Superior temporal gyrus (tissue), 1 donor: ENCODE measurements at regions not wholly inside any gene's neighbourhood (a gene's known extent, or its start where the extent isn't known, plus 50 kb on each side); places are given as distances from the start of the nearest gene placed in this dataset.
"Not testable (repeated sequence)": the region's sequence is repeated elsewhere in the genome, so short reads cannot be mapped to it uniquely, and the experiment has no call there.

Experiments
- DNase-seq: peaks from one replicate; pipeline ENCODE4 v3.0.0-alpha.2; 2016; ENCODE audit errors: extremely low spot score

DNA sequence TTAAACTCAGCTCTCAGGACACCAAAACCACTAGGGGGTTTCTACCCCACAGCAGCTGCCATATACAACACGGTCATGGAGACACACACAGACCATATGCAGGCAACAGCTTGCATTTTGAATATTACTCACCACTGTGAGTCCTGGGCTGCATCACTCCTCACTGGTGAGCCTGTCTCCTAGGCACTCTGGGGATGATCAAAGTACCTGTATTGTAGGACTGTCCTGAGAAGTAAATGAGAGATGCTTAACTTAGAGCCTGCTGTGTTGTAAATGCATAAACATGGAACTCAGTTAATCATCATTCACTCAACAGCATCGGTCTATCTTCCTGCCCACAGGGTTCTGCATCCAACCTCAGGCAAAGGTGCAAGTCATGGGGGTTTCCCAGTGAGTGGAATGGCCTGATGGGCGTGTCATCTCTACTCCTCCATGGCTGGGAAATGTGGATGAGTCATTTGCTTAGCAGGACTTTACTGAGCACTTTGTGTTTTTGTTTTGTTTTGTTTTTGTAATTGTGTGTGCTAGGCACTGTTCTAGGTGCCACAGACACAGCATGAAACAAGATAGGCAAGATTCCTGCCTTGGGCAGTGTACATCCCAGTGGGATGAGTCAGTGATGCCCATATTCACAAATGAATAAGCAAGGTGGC lies 1141.2 kb upstream of the TMEM132C start:
- no peak for DNase-seq

DNA sequence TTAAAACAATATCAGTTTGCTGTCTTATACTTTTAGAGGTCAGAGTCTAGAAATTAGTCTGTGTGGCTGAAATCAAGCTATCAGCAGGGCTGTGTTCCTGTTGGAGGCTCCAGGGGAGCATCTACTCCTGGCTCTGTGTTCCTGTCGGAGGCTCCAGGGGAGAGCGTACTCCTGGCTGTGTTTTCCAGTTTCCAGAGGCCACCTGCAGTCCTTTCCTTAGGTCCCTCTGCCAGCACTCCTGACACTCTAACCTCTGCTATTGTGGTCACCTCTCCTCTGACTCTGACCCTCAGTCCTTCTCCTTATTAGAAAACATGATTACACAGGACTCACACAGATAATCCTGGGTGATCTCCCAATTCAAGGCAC lies 1140.7 kb upstream of the TMEM132C start:
- DNase-seq = no peak

DNA sequence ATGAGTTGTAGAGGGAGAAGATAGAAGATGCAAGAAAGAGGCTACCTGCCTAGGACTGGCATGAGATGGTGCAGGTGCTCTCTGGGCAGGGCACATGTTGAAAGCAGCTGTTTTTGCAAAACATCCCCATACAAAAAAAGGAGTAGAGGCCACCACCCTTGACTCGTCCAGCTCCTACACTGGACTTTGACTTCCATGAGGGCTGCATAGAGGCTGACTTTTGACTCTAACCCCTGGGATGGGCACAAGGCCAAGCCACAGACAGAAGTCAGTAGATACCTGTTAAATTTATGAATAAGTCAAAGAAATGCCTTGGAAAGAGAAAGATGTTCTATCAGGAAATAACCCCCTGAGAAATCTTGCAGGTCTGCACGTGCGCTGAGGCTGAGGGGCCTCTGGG lies 1139.1 kb upstream of the TMEM132C start:
- no peak for DNase-seq

DNA sequence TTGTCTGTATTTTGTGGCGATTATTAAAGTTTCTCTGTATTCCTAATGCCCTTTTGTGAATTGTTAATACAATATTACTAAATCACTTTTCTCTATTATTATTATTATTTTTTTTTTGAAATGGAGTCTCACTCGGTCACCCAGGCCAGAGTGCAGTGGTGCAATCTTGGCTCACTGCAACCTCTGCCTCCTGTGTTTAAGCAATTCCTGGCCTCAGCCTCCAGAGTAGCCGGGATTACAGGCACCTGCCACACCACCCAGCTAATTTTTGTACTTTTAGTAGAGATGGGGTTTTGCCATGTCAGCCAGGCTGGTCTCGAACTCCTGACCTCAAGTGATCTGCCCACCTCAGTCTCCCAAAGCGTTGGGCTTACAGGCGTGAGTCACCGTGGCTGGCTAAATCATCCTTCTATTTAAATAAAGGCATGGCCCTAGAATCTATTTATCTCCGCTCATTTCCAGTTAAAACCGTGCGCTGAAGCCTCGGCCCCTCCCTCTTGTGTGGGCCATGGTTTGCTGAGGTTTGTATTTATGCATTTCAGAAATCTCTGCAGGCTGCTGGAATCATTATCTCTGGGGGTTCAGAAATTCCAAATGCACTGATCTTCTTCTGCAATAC lies 1136.4 kb upstream of the TMEM132C start:
- no peak for DNase-seq

DNA sequence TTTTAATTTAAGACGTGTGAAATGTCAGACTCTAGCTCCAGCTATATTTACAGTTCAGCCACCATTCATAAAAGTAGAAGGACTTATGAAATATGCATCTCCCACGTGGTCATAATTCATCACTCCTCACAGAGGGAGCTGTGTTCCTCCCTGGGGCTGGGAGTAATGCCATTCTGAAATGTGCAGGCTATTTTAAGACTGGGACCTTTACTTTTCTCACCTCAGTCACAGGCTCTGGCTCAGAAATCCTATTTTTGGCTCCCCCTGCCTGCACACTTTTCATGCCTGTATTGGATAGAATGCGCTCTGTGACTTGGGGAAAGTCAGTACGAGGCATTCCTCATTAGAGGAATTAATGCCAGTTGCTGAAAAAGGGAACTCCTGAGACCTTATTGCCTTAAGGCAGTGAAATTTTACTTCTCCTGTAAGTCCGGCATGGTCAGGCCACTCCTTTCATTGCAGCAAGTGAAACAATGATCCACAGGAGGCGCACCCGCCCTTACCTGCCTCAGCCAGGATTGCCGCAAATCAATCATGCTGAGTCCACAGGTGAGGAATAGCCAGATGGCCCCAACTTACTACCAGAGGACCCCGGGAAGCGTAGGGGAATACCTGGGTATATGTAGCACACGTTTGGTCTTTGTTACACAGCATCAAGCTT lies 1133.2 kb upstream of the TMEM132C start:
- DNase-seq = no peak

DNA sequence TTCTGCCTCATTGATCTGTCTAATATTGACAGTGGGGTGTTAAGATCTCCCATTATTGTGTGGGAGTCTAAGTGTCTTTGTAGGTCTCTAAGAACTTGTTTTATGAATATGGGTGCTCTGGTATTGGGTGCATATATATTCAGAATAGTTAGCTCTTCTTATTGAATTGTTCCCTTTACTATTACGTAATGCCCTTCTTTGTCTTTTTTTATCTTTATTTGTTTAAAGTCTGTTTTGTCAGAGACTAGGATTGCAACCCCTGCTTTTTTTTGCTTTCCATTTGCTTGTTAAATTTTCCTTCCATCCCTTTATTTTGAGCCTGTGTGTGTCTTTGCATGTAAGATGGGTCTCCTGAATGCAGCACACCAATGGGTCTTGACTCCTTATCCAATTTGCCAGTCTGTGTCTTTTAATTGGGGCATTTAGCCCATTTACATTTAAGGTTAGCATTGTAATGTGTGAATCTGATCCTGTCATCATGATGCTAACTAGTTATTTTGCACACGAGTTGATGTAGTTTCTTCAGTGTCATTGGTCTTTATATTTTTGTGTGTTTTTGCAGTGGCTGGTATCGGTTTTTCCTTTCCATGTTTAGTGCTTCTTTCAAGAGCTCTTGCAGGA lies 1126.0 kb upstream of the TMEM132C start:
- not testable (repeated sequence) for DNase-seq

DNA sequence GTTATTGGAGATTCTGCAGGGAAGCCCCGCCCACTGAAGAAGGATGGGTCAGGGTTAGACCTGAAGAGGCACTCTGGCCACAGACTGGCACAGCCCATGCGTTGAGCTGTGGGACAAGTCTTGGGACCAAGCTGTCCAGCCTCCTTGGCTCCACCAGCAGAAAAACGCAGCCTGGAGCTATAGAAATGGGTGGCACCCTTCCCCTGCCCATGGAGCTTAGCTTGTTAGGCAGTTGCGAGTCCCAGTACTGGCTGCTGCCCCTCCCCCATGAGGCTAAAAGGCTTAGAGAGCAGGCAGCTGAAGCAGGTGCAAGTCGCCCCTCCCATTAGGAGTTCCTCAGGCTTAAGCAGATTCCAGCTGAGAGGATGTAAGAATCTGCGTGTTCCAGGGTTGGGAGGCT lies 1124.0 kb upstream of the TMEM132C start:
- no peak for DNase-seq

DNA sequence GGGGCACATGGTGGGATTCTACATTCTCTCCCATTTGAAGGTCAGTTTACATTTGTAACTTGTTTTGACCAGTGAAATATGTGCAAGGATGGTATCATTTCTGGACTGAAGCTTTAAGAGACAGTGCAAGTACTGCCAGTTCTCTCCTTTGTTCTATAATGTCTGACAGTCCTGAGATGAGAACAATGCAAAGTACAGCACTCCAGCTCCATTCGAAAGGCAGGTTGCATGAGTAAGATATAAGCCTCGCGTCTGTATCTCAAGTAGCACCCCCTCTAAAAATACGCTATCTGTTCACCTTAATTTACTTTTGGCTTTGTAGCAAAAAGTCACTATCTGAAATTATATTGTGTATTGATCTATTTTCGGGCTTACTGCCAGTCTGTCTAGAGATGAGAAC lies 1122.2 kb upstream of the TMEM132C start:
- DNase-seq = no peak

DNA sequence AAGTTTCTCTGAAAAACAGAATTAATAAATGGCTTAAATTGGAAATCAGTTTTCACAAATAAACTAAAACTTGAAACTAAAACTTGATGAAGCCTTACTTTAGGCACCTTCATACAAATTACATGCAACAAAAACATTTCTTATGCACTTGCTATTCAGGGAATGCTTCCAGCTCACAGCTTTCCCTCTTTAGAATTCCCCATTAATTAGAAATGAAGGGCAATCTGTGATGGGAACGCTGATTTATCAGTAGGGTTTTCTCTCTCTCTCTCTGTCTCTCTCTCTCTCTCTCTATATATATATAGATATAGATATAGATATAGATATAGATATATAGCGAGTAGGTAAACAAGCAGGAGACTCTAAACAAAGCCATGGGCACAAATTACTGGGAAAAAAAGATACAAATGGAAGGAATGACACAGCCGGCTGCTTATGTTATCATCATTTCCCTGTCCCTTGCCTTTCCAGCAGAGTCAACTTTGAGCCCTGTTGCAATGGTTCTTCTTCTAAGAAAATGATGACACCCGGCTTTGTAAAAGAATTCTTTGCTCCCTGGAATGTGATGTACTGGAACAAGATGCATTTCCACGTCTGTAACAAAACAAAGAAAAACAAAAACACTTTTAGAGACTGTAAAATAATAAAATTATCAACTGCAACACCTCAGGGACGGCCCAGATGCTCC lies 1121.6 kb upstream of the TMEM132C start:
- peak; percentile 59 for DNase-seq

DNA sequence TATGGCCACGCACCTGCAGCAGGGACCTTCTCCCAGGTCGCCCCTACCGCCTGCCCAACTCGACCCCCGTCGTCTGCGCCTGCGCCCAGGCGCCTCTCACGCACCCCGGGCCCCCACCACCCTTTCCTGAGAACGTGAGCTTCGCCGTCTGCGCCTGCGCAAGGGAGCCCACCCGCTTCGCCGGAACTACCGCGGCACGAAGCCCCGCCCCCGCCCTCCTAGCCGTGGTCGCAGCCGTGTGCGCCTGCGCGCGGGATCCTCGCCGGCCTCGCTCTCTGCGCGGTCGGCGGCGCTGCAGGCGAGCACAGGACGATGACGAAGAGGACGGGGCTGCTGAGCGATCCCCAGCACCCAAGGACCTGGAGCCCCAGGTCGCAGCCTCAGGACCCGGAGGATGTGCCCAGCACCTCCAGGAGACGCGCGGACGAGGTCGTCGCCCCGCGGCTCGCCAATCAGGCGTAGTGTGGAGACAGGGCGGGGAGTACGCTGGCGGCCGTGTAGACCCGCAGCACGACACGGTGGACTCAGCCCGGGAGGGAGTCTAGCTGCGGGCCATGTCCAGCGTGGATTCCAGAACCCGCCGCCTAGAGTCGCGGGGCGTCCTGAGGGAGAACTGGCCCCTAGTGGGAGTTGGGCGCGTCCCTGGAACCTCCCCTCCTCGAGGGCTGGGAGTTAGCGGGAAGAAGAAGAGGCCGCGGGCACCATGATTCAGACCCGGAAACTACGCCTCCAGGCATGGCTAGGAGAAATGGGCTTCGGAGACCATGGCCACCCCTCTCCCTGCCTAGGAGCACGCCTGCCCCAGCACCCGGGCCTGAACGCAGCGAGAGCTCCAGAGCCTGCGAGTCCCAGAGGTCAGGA lies 1120.8 kb upstream of the TMEM132C start:
- peak; percentile 73 for DNase-seq

DNA sequence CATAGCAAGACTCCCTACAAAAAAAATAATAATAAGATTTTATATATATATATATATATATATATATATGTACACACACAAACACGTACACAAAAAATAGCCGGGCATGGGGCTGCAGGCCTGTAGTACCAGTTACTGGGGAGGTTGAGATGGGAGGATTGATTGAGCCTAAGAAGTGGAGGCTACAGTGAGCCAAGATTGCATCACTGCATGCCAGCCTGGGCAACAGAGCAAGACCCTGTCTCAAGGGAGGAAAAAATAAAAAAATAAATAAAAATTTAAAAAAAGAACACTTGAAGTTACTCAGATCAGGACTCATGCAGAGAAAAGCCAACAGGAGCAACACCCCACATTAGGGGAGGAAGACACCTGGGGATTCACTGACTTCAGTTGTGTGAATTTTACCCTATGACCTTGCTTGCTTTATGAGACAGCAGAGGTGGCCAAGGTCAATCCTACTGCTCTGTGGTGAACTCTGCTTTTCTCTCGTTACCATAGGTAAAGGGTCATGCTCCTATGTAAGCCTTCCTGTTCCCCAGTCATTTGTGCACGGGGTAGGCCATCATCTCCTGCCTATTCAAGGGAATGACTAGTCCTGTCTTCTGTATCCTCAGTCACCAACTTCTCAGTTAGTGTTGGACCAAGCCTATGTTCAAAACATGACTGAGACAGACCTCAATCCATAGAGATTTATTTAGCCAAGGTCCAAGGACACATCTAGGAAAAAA lies 1119.8 kb upstream of the TMEM132C start:
- no peak for DNase-seq

DNA sequence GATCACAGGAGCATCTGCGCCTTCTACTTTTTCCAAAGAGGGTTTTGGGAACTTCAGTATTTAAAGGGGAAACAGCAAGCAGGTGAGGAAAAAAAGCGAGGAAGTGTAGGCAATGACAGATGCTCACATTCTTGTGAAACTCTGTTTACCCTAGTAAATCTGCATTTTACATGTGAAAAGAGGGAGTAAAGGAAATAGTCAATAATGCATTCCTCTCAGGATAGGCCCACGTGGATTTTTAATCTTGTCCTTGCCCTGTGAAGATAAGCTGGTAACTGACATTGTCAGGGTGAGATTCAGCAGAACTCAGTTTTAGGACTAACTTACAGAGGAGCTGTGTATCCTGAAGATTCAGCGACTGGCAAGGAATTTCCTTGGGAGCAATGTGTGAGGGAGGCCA lies 1119.2 kb upstream of the TMEM132C start:
- no peak for DNase-seq

DNA sequence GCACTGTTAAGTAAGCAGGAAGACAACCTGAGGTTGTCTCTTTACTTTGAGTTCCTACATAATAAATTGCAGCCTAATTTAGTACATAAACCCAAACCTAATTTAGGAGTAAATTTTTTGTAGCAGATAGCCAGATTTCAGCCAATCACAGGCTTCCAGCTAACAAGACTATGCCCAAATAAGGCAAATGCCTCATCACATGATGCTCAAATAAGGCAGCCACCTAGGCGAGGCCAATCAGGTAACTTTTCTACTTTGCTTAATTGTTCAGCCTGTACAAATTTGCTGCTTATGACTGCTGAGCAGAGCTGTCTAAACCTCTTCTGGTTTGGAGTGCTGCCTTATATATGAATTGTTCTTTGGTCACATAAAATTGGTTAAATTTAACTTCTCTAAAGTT lies 1118.7 kb upstream of the TMEM132C start:
- no peak for DNase-seq

DNA sequence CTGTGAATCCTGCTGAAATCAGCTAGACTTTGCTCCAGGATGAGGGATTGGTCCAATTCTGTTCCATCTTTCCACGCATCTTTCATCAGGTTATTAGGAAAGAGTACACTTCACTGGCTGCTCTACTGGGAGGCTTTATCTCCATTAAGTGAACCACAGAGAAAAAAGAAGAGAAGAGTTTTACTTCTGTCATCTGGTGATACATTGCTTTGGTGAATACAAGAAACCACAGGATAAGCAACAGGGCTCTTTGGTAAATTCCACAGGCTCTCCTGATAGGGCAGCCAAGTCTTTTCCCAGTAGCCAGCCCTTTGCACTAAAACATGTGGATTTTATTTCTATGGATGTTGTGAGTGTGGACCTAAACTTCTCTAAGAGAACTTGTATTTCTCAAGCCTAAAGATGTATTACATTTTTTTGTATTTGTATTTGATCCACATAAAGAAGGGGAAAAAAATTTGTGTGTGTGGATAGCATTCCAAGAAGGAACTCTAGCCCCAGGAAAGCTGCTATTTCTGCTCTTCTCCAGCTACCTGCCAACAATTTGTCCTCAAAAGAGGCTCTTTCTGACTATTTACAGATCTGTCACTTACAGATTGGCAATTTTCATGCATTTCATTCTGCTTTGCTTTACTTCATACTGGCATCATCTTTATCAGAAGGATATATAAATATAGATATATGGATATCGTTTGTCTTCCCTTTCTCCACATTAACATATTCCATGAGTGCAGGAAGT lies 1117.6 kb upstream of the TMEM132C start:
- no peak for DNase-seq

DNA sequence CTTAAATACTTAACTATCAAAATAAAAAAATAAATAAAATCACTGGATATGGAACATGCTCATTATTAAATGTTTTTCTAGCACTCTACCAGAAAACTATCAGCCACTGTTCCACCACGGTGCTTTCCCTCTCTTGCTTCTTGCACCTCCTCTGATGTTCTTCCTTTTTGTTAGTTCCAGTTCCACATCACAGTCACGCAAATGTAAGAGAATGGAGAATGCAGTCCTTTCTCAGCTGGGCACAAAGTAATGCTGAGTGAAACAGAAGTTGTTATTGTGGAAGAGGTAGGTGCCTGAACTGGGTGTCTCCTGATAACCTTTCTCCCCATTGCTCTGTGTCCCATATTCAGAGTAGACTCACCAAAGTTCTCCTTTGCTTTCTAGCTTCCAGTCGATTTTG lies 1116.9 kb upstream of the TMEM132C start:
- DNase-seq = no peak

DNA sequence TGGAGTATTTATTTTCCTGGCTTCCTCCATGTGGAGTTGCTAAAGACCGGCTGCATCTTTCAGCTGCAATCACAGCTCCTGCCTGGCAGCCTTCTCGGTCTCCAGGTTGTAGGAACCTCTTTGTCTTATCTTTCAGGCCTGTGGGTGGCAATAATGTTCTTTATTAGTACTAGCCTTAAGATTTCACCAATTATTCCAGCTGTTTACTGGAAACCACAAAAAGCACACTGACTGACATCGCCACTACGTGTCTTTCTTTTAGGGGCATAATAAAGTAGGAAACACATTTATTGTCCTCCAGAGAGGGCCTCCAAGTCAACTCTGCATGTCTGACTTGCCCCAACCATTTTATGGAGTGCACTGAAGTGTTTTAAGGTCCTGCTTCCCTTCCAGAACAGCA lies 1116.5 kb upstream of the TMEM132C start:
- no peak for DNase-seq

DNA sequence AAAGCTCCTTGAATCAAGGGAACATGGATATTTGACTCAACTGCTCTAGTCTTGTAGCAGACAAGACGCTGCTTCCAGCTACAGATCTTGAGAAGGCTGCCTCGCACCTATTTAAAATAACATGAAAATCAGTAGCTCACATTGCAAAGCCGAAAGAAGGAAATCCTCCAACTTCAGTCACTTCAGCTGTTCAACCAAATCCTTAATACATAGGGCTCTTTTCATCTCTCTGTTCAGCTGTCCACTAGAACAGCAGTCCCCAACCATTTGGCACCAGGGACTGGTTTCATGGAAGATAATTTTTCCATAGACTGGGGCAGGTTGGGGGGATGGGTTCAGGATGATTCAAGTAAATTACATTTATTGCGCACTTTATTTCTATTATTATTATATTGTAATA lies 1116.0 kb upstream of the TMEM132C start:
- DNase-seq = no peak

DNA sequence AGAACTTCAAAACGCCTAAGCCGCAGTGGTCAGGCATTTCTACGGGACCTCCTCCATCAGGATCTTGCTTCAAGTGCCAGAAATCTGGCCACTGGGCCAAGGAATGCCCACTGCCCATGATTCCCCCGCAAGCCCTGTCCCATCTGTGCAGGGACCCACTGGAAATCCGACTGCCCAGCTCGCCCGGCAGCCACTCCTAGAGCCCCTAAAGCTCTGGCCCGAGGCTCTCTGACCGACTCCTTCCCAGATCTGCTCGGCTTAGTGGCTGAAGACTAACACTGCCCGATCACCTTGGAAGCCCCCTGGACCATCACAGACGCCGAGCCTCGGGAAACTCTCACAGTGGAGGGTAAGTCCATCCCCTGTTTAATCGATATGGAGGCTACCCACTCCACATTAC lies 1113.0 kb upstream of the TMEM132C start:
- DNase-seq = no peak

DNA sequence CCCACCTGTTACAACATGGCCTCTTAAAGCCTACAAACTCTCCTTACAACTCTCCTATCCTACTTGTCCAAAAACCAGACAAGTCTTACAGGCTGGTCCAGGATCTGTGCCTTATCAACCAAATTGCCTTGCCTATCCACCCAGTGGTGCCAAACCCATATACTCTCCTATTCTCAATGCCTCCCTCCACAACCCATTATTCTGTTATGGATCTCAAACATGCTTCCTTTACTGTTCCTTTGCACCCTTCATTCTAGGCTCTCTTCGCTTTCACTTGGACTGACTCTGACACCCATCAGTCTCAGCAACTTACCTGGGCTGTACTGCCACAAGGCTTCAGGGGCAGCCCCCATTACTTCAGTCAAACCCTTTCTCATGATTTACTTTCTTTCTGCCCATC lies 1112.1 kb upstream of the TMEM132C start:
- DNase-seq = not testable (repeated sequence)
